ENCODE measurements at regions not wholly inside any gene's neighbourhood (a gene's known extent, or its start where the extent isn't known, plus 50 kb on each side); places are given as distances from the start of the nearest gene placed in this dataset.

GRCh38 chr2:13611939-13612338 is 895.2 kb downstream of the TRIB2 start:
- Histone ChIP-seq H3K27me3 (ENCODE audit: insufficient read depth, low read length) (no peaks in the 10 kb centered on the region), H3K27ac (ENCODE audit: low read depth, low read length) (no peak overlapping the region), H3K9me3 (ENCODE audit: insufficient read depth, low read depth, low read length) (peaks cover 27% of the 10 kb centered on the region), H3K4me1 (ENCODE audit: insufficient read depth, low read length) (no peaks in the 10 kb centered on the region), H3K9ac (ENCODE audit: low read depth, low read length) (no peak overlapping the region), H3K36me3 (ENCODE audit: insufficient read depth, low read length) (no peaks in the 10 kb centered on the region), H3K4me3 (ENCODE audit: low read length) (no peak overlapping the region)
- WGBS = 14% methylated on average over 1 of the region's 1 CpG

- H3K27me3 ChIP-seq (ENCODE audit: insufficient read depth, low read length) = no peaks in the 10 kb centered on the region
- no peaks in the 10 kb centered on the region for H3K4me1 ChIP-seq (ENCODE audit: insufficient read depth, low read length)
- peaks cover 26% of the 10 kb centered on the region for H3K9me3 ChIP-seq (ENCODE audit: insufficient read depth, low read depth, low read length)
- no peak overlapping the region for H3K4me3 ChIP-seq (ENCODE audit: low read length)
- WGBS = 82% methylated on average over 14 of the region's 15 CpGs
- H3K9ac ChIP-seq (ENCODE audit: low read depth, low read length) = no peak overlapping the region
- no peaks in the 10 kb centered on the region for H3K36me3 ChIP-seq (ENCODE audit: insufficient read depth, low read length)
- H3K27ac ChIP-seq (ENCODE audit: low read depth, low read length) = no peak overlapping the region
These were observed 899.3 kb downstream of the TRIB2 start for GRCh38 chr2:13616059-13616458.

GRCh38 chr2:13616616-13617015 is 899.9 kb downstream of the TRIB2 start:
- Histone ChIP-seq H3K27me3 (ENCODE audit: insufficient read depth, low read length) (no peaks in the 10 kb centered on the region), H3K4me1 (ENCODE audit: insufficient read depth, low read length) (no peaks in the 10 kb centered on the region), H3K9me3 (ENCODE audit: insufficient read depth, low read depth, low read length) (peaks cover 26% of the 10 kb centered on the region), H3K9ac (ENCODE audit: low read depth, low read length) (no peak overlapping the region), H3K36me3 (ENCODE audit: insufficient read depth, low read length) (no peaks in the 10 kb centered on the region), H3K27ac (ENCODE audit: low read depth, low read length) (no peak overlapping the region), H3K4me3 (ENCODE audit: low read length) (no peak overlapping the region)
- WGBS = 91% methylated on average over 4 of the region's 5 CpGs

- Histone ChIP-seq H3K36me3 (ENCODE audit: insufficient read depth, low read length) (no peaks in the 10 kb centered on the region), H3K4me3 (ENCODE audit: low read length) (no peak overlapping the region), H3K27ac (ENCODE audit: low read depth, low read length) (no peak overlapping the region), H3K9me3 (ENCODE audit: insufficient read depth, low read depth, low read length) (peaks cover 43% of the 10 kb centered on the region), H3K27me3 (ENCODE audit: insufficient read depth, low read length) (no peaks in the 10 kb centered on the region), H3K4me1 (ENCODE audit: insufficient read depth, low read length) (no peaks in the 10 kb centered on the region), H3K9ac (ENCODE audit: low read depth, low read length) (no peak overlapping the region)
- WGBS = 100% methylated on average over 1 of the region's 1 CpG
These were observed 911.4 kb downstream of the TRIB2 start for GRCh38 chr2:13628122-13628521.

- H3K27ac ChIP-seq (ENCODE audit: low read depth, low read length) = no peak overlapping the region
- H3K9me3 ChIP-seq (ENCODE audit: insufficient read depth, low read depth, low read length) = peaks cover 49% of the 10 kb centered on the region
- H3K27me3 ChIP-seq (ENCODE audit: insufficient read depth, low read length) = no peaks in the 10 kb centered on the region
- H3K4me1 ChIP-seq (ENCODE audit: insufficient read depth, low read length) = no peaks in the 10 kb centered on the region
- no peak overlapping the region for H3K4me3 ChIP-seq (ENCODE audit: low read length)
- no peak overlapping the region for H3K9ac ChIP-seq (ENCODE audit: low read depth, low read length)
- H3K36me3 ChIP-seq (ENCODE audit: insufficient read depth, low read length) = no peaks in the 10 kb centered on the region
- whole genome bisulfite sequencing = 45% methylated on average over 2 of the region's 2 CpGs
These were observed 921.4 kb downstream of the TRIB2 start for GRCh38 chr2:13638181-13638580.

GRCh38 chr2:13649918-13650317 is 933.2 kb downstream of the TRIB2 start:
- H3K27me3 ChIP-seq (ENCODE audit: insufficient read depth, low read length) = no peaks in the 10 kb centered on the region
- no peaks in the 10 kb centered on the region for H3K36me3 ChIP-seq (ENCODE audit: insufficient read depth, low read length)
- H3K4me3 ChIP-seq (ENCODE audit: low read length) = no peak overlapping the region
- no peak overlapping the region for H3K9ac ChIP-seq (ENCODE audit: low read depth, low read length)
- H3K9me3 ChIP-seq (ENCODE audit: insufficient read depth, low read depth, low read length) = peaks cover 88% of the 10 kb centered on the region
- H3K27ac ChIP-seq (ENCODE audit: low read depth, low read length) = no peak overlapping the region
- H3K4me1 ChIP-seq (ENCODE audit: insufficient read depth, low read length) = no peaks in the 10 kb centered on the region
- WGBS = 91% methylated on average over 1 of the region's 1 CpG

- H3K36me3 ChIP-seq (ENCODE audit: insufficient read depth, low read length) = no peaks in the 10 kb centered on the region
- H3K27ac ChIP-seq (ENCODE audit: low read depth, low read length) = no peak overlapping the region
- H3K9ac ChIP-seq (ENCODE audit: low read depth, low read length) = no peak overlapping the region
- peaks cover 84% of the 10 kb centered on the region for H3K9me3 ChIP-seq (ENCODE audit: insufficient read depth, low read depth, low read length)
- 68% methylated on average over 2 of the region's 3 CpGs for WGBS
- H3K4me3 ChIP-seq (ENCODE audit: low read length) = no peak overlapping the region
- no peaks in the 10 kb centered on the region for H3K27me3 ChIP-seq (ENCODE audit: insufficient read depth, low read length)
- H3K4me1 ChIP-seq (ENCODE audit: insufficient read depth, low read length) = no peaks in the 10 kb centered on the region
These were observed 933.9 kb downstream of the TRIB2 start for GRCh38 chr2:13650586-13651180.

GRCh38 chr2:13651684-13652131 is 935.0 kb downstream of the TRIB2 start:
- Histone ChIP-seq H3K36me3 (ENCODE audit: insufficient read depth, low read length) (no peaks in the 10 kb centered on the region), H3K27ac (ENCODE audit: low read depth, low read length) (no peak overlapping the region), H3K4me3 (ENCODE audit: low read length) (no peak overlapping the region), H3K27me3 (ENCODE audit: insufficient read depth, low read length) (no peaks in the 10 kb centered on the region), H3K9me3 (ENCODE audit: insufficient read depth, low read depth, low read length) (peaks cover 77% of the 10 kb centered on the region), H3K4me1 (ENCODE audit: insufficient read depth, low read length) (no peaks in the 10 kb centered on the region), H3K9ac (ENCODE audit: low read depth, low read length) (no peak overlapping the region)

- no peaks in the 10 kb centered on the region for H3K4me1 ChIP-seq (ENCODE audit: insufficient read depth, low read length)
- H3K9ac ChIP-seq (ENCODE audit: low read depth, low read length) = no peak overlapping the region
- H3K9me3 ChIP-seq (ENCODE audit: insufficient read depth, low read depth, low read length) = peaks cover 70% of the 10 kb centered on the region
These were observed 936.0 kb downstream of the TRIB2 start for GRCh38 chr2:13652531-13653313.

GRCh38 chr2:13654416-13654815 is 937.7 kb downstream of the TRIB2 start:
- Histone ChIP-seq H3K9me3 (ENCODE audit: insufficient read depth, low read depth, low read length) (peaks cover 60% of the 10 kb centered on the region), H3K36me3 (ENCODE audit: insufficient read depth, low read length) (no peaks in the 10 kb centered on the region), H3K4me1 (ENCODE audit: insufficient read depth, low read length) (no peaks in the 10 kb centered on the region), H3K27me3 (ENCODE audit: insufficient read depth, low read length) (no peaks in the 10 kb centered on the region), H3K4me3 (ENCODE audit: low read length) (no peak overlapping the region), H3K27ac (ENCODE audit: low read depth, low read length) (no peak overlapping the region), H3K9ac (ENCODE audit: low read depth, low read length) (no peak overlapping the region)

More at GRCh38 chr2:13652531-13653313, 936.0 kb downstream of the TRIB2 start:
- no peak overlapping the region for H3K4me3 ChIP-seq (ENCODE audit: low read length)
- no peaks in the 10 kb centered on the region for H3K27me3 ChIP-seq (ENCODE audit: insufficient read depth, low read length)
- 52% methylated on average over 2 of the region's 2 CpGs for WGBS
- H3K36me3 ChIP-seq (ENCODE audit: insufficient read depth, low read length) = no peaks in the 10 kb centered on the region
- no peak overlapping the region for H3K27ac ChIP-seq (ENCODE audit: low read depth, low read length)

GRCh38 chr2:13660231-13660630 is 943.5 kb downstream of the TRIB2 start:
- WGBS = 92% methylated on average over 3 of the region's 3 CpGs
- H3K27me3 ChIP-seq (ENCODE audit: insufficient read depth, low read length) = no peaks in the 10 kb centered on the region

More at GRCh38 chr2:13660231-13660630, 943.5 kb downstream of the TRIB2 start:
- H3K9ac ChIP-seq (ENCODE audit: low read depth, low read length) = no peak overlapping the region
- peaks cover 32% of the 10 kb centered on the region for H3K9me3 ChIP-seq (ENCODE audit: insufficient read depth, low read depth, low read length)
- H3K36me3 ChIP-seq (ENCODE audit: insufficient read depth, low read length) = no peaks in the 10 kb centered on the region
- no peaks in the 10 kb centered on the region for H3K4me1 ChIP-seq (ENCODE audit: insufficient read depth, low read length)
- no peak overlapping the region for H3K27ac ChIP-seq (ENCODE audit: low read depth, low read length)
- H3K4me3 ChIP-seq (ENCODE audit: low read length) = no peak overlapping the region

Measured in HUES64 (cell line).